Smooth muscle cell (in vitro differentiated cells): ENCODE measurements at regions not wholly inside any gene's neighbourhood (a gene's known extent, or its start where the extent isn't known, plus 50 kb on each side); places are given as distances from the start of the nearest gene placed in this dataset.

Experiments used
- DNase-seq: peaks from one replicate; lab custom pipeline; 2025; ENCODE audit not compliant: unreplicated experiment; lab: John Stamatoyannopoulos, UW
- H2AFZ ChIP-seq: fragments of 200-600 bp; sonication (generic); 2 replicates; pipeline ENCODE4 v1.6.0; 2016; ENCODE audit warnings: antibody characterized with exemption, low read depth, mild to moderate bottlenecking
- H3F3A ChIP-seq: fragments of 200-600 bp; sonication (generic); 2 replicates; pipeline ENCODE4 v1.6.0; 2017; ENCODE audit warnings: antibody characterized with exemption, low read depth
- H3K27ac ChIP-seq: fragments of 200-600 bp; sonication (generic); 2 replicates; pipeline ENCODE4 v1.5.1; 2016; ENCODE audit warnings: low read depth, mild to moderate bottlenecking
- H3K27me3 ChIP-seq: fragments of 200-600 bp; sonication (generic); 2 replicates; pipeline ENCODE4 v1.6.1; 2016; ENCODE audit warnings: low read depth, mild to moderate bottlenecking
- H3K36me3 ChIP-seq: fragments of 200-600 bp; sonication (generic); 2 replicates; pipeline ENCODE4 v1.5.1; 2016; ENCODE audit warnings: low read depth
- H3K4me1 ChIP-seq: fragments of 200-600 bp; sonication (generic); 2 replicates; pipeline ENCODE4 v1.5.1; 2016; ENCODE audit warnings: low read depth
- H3K4me2 ChIP-seq: fragments of 200-600 bp; sonication (generic); 2 replicates; pipeline ENCODE4 v1.6.0; 2016; ENCODE audit warnings: mild to moderate bottlenecking
- H3K4me3 ChIP-seq: fragments of 200-600 bp; sonication (generic); 2 replicates; pipeline ENCODE4 v1.5.1; 2016; ENCODE audit warnings: mild to moderate bottlenecking
- H3K79me2 ChIP-seq: fragments of 200-600 bp; sonication (generic); 2 replicates; pipeline ENCODE4 v1.6.0; 2016; ENCODE audit warnings: low read depth, mild to moderate bottlenecking
- H3K9ac ChIP-seq: fragments of 200-600 bp; sonication (generic); 2 replicates; pipeline ENCODE4 v1.6.0; 2016; ENCODE audit warnings: low read depth
- H3K9me3 ChIP-seq: fragments of 200-600 bp; sonication (generic); replicated peaks from 2 replicates; pipeline ENCODE4 v1.5.1; 2016; ENCODE audit warnings: low read depth
- H4K20me1 ChIP-seq: fragments of 200-600 bp; sonication (generic); 2 replicates; pipeline ENCODE4 v1.6.0; 2016; ENCODE audit warnings: low read depth
- CTCF ChIP-seq: fragments of 200-600 bp; sonication (generic); IDR thresholded peaks from 2 replicates; pipeline ENCODE4 v1.5.1; 2017; ENCODE audit warnings: borderline replicate concordance, mild to moderate bottlenecking, antibody characterized with exemption; ENCODE audit not compliant: insufficient read depth, poor library complexity, severe bottlenecking
- WGBS: methylation state at CpG from one replicate; pipeline ENCODE4 v1.1.7; 2016; ENCODE audit warnings: low lambda C conversion rate; 5-methylcytosine and 5-hydroxymethylcytosine counted together

- no peaks in the 10 kb centered on the region for H4K20me1 ChIP-seq
- H3K9me3 ChIP-seq: no peaks in the 10 kb centered on the region
- H3K4me2 ChIP-seq: no peak overlapping the region
- H3K79me2 ChIP-seq: no peaks in the 10 kb centered on the region
- H3K27me3 ChIP-seq: no peaks in the 10 kb centered on the region
- H3K27ac ChIP-seq: no peak overlapping the region
- no peak overlapping the region for H3K4me3 ChIP-seq
- 94% methylated on average over 11 of the region's 11 CpGs for WGBS
- no peak for TF ChIP-seq CTCF
- H3K4me1 ChIP-seq: peaks cover 3% of the 10 kb centered on the region
- DNase-seq: no peak
- H3K36me3 ChIP-seq: no peaks in the 10 kb centered on the region
- H3F3A ChIP-seq: no peaks in the 10 kb centered on the region
- no peak overlapping the region for H3K9ac ChIP-seq
- H2AFZ ChIP-seq: no peak overlapping the region
These were observed 261.9 kb downstream of the SYK start for GRCh38 chr9:91063471-91063870.

GRCh38 chr9:91065231-91066041, 263.8 kb downstream of the SYK start:
- H3K9me3 ChIP-seq: no peaks in the 10 kb centered on the region
- H3K9ac ChIP-seq: no peak overlapping the region
- no peak overlapping the region for H3K4me2 ChIP-seq
- peaks cover 3% of the 10 kb centered on the region for H3K4me1 ChIP-seq
- no peak overlapping the region for H2AFZ ChIP-seq
- H3K36me3 ChIP-seq: no peaks in the 10 kb centered on the region
- TF ChIP-seq CTCF: no peak
- H4K20me1 ChIP-seq: no peaks in the 10 kb centered on the region
- no peaks in the 10 kb centered on the region for H3F3A ChIP-seq
- H3K79me2 ChIP-seq: no peaks in the 10 kb centered on the region
- H3K27ac ChIP-seq: no peak overlapping the region
- DNase-seq: no peak
- H3K4me3 ChIP-seq: no peak overlapping the region
- H3K27me3 ChIP-seq: no peaks in the 10 kb centered on the region
- 92% methylated on average over 5 of the region's 5 CpGs for WGBS

GRCh38 chr9:91066042-91066415, 264.4 kb downstream of the SYK start:
- Histone ChIP-seq H3K9me3 (no peaks in the 10 kb centered on the region), H3K27ac (no peak overlapping the region), H3K4me3 (no peak overlapping the region), H2AFZ (no peak overlapping the region), H4K20me1 (no peaks in the 10 kb centered on the region), H3F3A (no peaks in the 10 kb centered on the region), H3K36me3 (no peaks in the 10 kb centered on the region), H3K79me2 (no peaks in the 10 kb centered on the region), H3K4me2 (no peak overlapping the region), H3K4me1 (no peaks in the 10 kb centered on the region), H3K9ac (no peak overlapping the region), H3K27me3 (no peaks in the 10 kb centered on the region)
- WGBS: 92% methylated on average over 7 of the region's 7 CpGs
- TF ChIP-seq CTCF: no peak
- no peak for DNase-seq

- no peak overlapping the region for H3K4me3 ChIP-seq
- H2AFZ ChIP-seq: no peak overlapping the region
- no peak for TF ChIP-seq CTCF
These were observed 265.2 kb downstream of the SYK start for GRCh38 chr9:91066856-91067255.

More at GRCh38 chr9:91066856-91067255, 265.2 kb downstream of the SYK start:
- Histone ChIP-seq H3K36me3 (no peaks in the 10 kb centered on the region), H3K27me3 (no peaks in the 10 kb centered on the region), H3K79me2 (no peaks in the 10 kb centered on the region), H3K27ac (no peak overlapping the region), H3K9me3 (no peaks in the 10 kb centered on the region), H3K4me2 (no peak overlapping the region), H3K9ac (no peak overlapping the region), H4K20me1 (no peaks in the 10 kb centered on the region), H3F3A (no peaks in the 10 kb centered on the region), H3K4me1 (no peaks in the 10 kb centered on the region)
- WGBS: 96% methylated on average over 4 of the region's 4 CpGs
- DNase-seq: no peak
